Prostate gland (tissue), 2 donors: ENCODE measurements at regions not wholly inside any gene's neighbourhood (a gene's known extent, or its start where the extent isn't known, plus 50 kb on each side); places are given as distances from the start of the nearest gene placed in this dataset.

Experiments
- CTCF ChIP-seq, 4 experiments: fragments of 200-600 bp in 2 of 4; fragments of 450-650 bp in 2 of 4; sonication (generic) in 2 of 4; IDR thresholded peaks; 1 replicate in 3 of 4; 2 replicates in 1 of 4; pipeline ENCODE4 v1.5.1; 2016 to 2019; ENCODE audit warnings: antibody characterized with exemption in 4 of 4, mild to moderate bottlenecking in 2 of 4, moderate library complexity in 2 of 4
- POLR2AphosphoS5 ChIP-seq: sonication (generic); formaldehyde crosslinking; IDR thresholded peaks from one replicate; pipeline ENCODE4 v1.6.1; 2017; ENCODE audit warnings: antibody characterized with exemption

GRCh38 chr6:22943327-22943726 lies 374.0 kb downstream of the HDGFL1 start:
- no peak for TF ChIP-seq CTCF (IDR thresholded peaks at IDR 0.05)
- no peak for TF ChIP-seq POLR2AphosphoS5
